DMS53 (cell line): ENCODE measurements at regions not wholly inside any gene's neighbourhood (a gene's known extent, or its start where the extent isn't known, plus 50 kb on each side); places are given as distances from the start of the nearest gene placed in this dataset.

ENCODE experiments used
- DNase-seq: peaks from one replicate; lab custom pipeline; 2025; lab: John Stamatoyannopoulos, UW

DNA sequence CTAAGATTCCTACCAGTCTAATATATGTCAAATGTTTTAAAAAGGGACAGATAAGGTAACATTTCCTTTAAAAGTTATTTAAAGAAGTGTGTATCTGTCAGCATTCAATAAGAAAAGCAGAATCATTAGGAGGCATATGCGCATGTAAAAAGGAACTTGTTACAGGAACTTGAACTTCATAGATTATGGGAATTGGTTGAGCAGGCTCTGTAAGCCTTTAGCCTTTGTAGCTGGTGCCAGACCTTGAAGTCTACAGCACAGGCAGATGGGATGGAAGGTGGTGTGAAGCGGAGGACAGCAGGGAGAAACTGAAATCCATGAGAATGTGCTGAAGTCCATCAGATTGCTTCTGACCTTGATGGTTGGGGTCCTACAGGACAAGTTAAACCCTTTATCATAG lies 138.3 kb upstream of the ST6GAL2 start:
- DNase-seq: no peak

GRCh38 chr2:107025291-107025857 lies 139.4 kb upstream of the ST6GAL2 start:
- DNase-seq: no peak

DNA sequence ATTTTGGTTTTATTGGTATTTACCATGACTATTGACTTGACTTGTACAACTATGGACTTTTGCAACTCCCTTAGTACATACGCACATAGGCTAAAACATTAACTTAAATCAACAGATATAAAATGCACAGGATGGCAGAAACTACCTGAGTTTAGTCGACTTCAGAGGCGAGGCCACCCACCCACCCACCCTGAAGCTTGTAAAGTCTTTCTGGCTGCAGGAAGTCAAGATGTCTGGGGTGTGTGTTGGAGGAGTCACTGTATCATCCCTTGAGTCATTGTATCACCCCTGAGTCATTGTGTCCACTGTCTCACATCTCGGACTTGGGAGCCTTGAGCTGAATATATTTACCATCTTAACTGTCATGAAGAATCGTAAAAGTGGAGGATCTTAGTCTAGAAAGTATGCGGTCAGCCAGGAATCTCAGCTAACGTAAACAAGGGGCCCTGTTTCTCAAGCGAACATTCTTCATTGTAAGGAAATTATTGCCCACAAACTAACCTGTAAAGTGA lies 140.0 kb upstream of the ST6GAL2 start:
- no peak for DNase-seq

GRCh38 chr2:107027205-107027604 lies 141.2 kb upstream of the ST6GAL2 start:
- no peak for DNase-seq

DNA sequence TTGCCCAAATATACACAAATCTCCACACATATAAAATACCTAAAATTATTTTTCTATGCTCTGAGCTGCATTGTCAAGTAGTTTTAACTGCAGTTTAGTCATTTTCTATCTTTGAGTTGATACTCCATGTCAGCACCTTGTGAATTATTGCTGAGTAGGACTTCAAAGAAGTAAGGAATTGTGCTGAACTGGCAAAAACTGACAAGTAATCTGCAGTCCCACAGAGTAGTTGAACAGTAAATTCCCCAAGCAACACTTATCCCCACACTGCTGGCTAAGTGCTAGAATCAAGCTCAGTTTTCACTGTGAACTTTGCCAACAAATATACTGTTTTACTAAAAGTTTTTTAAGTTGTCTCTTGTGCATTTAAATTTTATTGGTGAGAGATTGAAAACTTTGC lies 141.8 kb upstream of the ST6GAL2 start:
- no peak for DNase-seq

GRCh38 chr2:107028661-107029060 lies 142.7 kb upstream of the ST6GAL2 start:
- DNase-seq: peak; percentile 14

DNA sequence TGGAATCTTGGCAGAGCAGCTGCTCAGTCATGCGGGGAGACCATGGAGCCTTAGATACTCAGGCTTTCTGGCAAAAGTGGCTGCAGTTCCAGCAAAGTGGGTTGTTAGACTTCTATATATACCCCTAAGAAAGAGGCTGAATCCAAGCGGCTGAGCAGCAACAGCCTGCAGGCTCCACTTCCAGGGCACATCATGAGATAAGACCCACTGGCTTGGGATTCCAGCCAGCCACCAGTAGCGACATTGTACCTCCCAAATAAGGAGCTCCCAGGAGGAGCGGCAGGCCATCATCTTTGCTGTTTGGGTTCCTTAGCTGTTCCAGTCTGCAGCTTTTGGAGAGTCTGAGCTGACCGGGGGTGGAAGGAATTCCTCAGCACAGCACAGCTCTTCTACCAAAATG lies 150.3 kb upstream of the ST6GAL2 start:
- no peak for DNase-seq

GRCh38 chr2:107062173-107062572 lies 176.2 kb upstream of the ST6GAL2 start:
- peak; percentile 69 for DNase-seq

GRCh38 chr2:107062599-107063220 lies 176.7 kb upstream of the ST6GAL2 start:
- peak; percentile 83 for DNase-seq

DNA sequence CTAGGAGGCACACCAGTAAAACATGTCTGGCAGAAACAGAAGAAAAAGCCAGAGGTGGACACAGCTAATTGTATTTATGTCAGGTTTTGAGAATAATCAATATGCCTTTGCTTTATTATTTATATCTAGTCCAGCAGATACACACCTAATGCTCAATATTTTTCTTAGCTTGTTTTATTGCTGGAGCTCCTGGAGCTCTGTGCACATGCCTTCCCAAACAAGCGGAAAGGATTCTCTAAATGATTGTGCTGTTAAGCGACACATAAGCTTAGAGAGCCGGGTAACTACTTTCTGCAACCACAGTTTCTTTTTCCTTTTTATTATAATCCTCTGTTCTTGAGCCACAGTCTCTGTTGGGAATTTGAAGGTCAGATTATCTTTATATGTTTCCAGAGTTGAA lies 177.3 kb upstream of the ST6GAL2 start:
- peak; percentile 69 for DNase-seq

- no peak for DNase-seq
Observed at GRCh38 chr2:107064750-107065149, 178.8 kb upstream of the ST6GAL2 start.

GRCh38 chr2:107068069-107068916 lies 182.3 kb upstream of the ST6GAL2 start:
- peak; percentile 83 for DNase-seq

DNA sequence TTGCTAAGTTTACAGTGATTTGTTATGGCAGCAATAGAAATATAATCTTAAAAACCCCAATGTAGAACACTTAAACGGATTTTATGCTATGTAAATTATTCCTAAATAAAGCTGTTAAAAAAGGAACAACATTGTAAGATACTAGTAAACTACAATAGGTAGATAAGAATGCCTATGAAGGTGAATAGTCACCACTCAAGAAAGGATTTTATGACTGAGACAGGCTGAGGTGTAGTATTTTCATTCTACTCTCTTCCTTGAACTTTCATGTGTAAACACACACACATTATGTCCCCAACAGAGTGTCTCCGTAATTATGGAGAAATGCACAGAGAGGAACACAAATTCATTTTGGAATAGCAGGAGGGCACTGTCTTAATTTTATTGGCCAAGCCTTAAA lies 183.9 kb upstream of the ST6GAL2 start:
- DNase-seq: no peak

- DNase-seq: no peak
Observed at GRCh38 chr2:107072150-107072940, 186.4 kb upstream of the ST6GAL2 start.

GRCh38 chr2:107078584-107078983 lies 192.6 kb upstream of the ST6GAL2 start:
- no peak for DNase-seq

DNA sequence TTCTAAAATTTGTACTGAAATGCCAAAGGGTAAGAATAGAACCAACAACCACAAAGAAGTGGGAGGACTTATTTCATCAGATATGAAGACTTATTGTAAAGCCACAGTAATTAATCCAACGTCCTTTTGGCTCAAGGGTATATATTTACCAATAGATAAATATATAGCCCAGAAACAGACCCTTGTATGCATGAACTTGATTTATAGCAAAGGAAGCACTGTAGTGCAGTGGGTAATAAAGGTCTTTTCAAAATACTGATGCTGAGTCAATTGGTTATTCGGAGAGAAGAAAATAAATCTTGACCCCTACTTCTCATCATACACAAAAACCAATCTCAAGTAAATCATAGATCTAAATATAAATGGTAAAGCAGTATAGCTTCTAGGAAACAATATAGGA lies 200.5 kb upstream of the ST6GAL2 start:
- DNase-seq: no peak

DNA sequence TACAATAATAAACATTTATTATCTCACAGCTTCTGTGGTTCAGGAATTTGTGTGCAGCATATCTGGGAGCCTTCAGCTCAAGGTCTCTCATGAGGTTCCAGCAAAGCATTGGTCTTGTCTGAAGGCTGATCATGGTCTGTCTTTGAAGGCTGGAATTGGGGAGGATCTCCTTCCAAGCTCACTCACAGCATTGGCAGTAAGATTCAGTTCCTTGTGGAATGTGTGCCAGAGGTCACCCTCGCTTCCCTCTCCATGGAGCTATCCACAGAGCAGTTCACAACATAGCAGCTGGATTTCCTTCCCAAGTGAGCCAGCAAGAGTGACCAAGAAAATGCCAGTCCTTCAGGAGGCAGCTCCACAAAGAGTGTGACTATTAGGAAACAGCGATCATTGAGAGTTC lies 202.2 kb upstream of the ST6GAL2 start:
- no peak for DNase-seq

DNA sequence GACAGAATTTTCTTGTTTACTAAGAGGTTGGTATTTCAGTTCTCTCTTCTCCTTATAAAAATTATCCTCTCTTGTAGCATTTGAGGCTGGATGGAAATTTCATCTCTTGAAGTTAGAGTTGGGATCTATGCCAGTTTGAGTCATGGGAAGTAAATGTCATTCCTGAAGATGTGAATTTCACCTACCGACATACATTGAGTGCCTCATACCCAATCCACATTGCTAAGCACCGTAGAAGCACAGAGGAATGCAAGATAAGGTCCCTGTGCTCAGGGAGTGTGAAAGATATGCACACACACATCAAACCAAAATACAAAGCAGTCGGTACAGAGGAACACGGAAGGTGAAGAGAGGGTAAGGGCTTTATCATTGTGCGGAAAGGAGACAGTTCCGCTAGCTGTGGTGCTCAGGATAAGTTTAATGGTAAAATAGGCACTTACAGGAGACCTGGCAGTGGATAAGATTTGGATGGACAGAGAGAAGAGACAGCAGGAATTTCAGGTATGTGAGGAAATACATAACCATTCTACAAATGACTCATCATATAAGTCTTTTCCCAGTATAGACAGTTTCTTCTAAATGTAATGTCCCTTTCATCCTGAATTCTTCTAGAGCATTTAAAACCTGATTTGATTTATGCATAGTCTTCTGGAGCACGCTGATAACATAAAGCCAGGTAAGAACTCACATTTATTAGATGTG lies 205.3 kb upstream of the ST6GAL2 start:
- no peak for DNase-seq

DNA sequence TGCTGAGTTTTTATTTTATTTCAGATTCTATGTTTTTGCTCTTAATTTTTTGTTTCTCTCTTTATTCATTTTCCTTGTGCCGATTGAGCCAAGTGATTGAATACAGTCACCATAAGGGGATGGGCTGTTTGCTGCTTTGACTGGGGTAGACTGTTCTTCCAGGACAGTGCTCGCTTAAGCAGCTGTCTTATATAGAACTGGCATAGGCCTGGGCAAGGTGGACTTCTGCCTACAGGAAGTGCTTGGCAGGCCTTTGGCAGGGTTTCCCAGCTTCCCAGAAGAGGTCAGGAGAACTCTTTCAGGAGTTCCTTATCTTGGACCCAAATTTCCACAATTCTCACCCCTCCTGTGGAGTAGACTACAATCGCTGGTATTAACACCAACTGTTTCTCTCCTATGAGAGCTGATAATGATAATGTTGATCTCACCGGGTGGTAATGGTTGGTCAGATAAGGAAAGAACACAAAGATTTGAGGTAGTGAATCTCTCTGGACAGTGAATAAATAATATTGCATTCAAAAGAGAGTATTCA lies 207.5 kb upstream of the ST6GAL2 start:
- DNase-seq: no peak

GRCh38 chr2:107094450-107094986 lies 208.6 kb upstream of the ST6GAL2 start:
- DNase-seq: no peak

DNA sequence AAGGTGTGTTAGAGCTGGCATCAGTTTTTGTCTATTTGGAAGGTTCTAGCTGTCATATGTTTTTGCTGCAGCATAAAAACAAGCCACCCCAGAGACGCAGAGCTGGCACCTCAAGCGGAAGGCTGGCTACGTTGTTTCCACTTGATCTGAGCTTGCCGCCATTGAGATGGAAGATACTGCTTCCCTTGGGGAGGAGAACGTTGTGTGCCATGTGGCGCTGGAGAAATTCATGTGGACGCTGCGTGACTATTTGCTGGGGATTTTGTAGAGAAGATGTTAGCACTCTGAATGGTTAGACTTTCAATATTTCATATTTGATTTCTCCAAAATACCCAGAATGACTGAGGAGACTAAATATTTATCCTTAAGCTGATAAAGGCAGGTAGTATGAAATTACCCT lies 216.2 kb upstream of the ST6GAL2 start:
- no peak for DNase-seq
